NT2/D1 (cell line): ENCODE measurements at regions not wholly inside any gene's neighbourhood (a gene's known extent, or its start where the extent isn't known, plus 50 kb on each side); places are given as distances from the start of the nearest gene placed in this dataset.

Source experiments
- SUZ12 ChIP-seq: IDR thresholded peaks from 2 replicates; pipeline ENCODE4 v1.6.1; 2011; ENCODE audit not compliant: insufficient read length, insufficient read depth; ENCODE audit errors: extremely low read depth
- YY1 ChIP-seq: IDR thresholded peaks from 2 replicates; pipeline ENCODE4 v1.6.1; 2011; ENCODE audit not compliant: insufficient read length, insufficient read depth
- ZNF274 ChIP-seq: IDR thresholded peaks from 2 replicates; pipeline ENCODE4 v1.6.1; 2011; ENCODE audit warnings: mild to moderate bottlenecking, low read depth, low read length

DNA sequence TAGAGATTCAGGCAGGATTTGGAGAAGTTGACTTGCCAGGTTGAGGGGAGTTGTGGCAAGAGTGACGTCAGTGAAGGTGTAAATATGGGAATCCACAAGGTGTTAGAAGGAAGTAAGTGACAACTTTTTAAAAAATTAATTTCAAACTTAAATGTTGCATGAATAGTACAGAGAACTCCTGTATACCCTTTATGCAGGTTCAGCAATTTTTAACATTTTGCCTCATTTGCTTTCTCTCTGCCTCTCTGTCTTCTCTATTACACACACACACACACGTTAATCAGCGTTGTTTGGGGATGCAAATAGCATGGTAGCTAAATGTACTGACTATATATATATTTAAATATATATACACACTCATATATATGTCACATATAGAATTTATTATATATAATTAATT, 273.7 kb downstream of the SMARCA1 start:
- TF ChIP-seq YY1: no peak
- TF ChIP-seq SUZ12: no peak
- no peak for TF ChIP-seq ZNF274
